K562 (cell line): ENCODE measurements at regions not wholly inside any gene's neighbourhood (a gene's known extent, or its start where the extent isn't known, plus 50 kb on each side); places are given as distances from the start of the nearest gene placed in this dataset.

Source experiments
- ATF7 ChIP-seq: fragments of 450-650 bp; IDR thresholded peaks from 2 replicates; pipeline ENCODE4 v1.7.1; 2014; ENCODE audit warnings: mild to moderate bottlenecking, moderate library complexity
- ETV6 ChIP-seq, 3 experiments: fragments of 150-350 bp in 1 of 3; sonication (generic) in 1 of 3; formaldehyde crosslinking in 1 of 3; IDR thresholded peaks; 2 replicates each; pipeline versions ENCODE4 v1.6.1 to v1.8.0; 2014 to 2022; ENCODE audit warnings: borderline replicate concordance in 2 of 3, low read depth in 2 of 3, antibody characterized with exemption in 1 of 3, low read length in 1 of 3, mild to moderate bottlenecking in 1 of 3, missing genetic modification reagents in 1 of 3
- FOXK2 ChIP-seq, 2 experiments: fragments of 450-650 bp; IDR thresholded peaks in 1 of 2; conservative IDR thresholded peaks in 1 of 2; 2 replicates each; pipeline ENCODE4 v1.6.1; 2016; ENCODE audit warnings: low read depth in 2 of 2, mild to moderate bottlenecking in 1 of 2
- FOXM1 ChIP-seq, 2 experiments: fragments of 450-650 bp in 1 of 2; sonication (generic) in 1 of 2; formaldehyde crosslinking in 1 of 2; IDR thresholded peaks; 2 replicates each; pipeline versions ENCODE4 v1.6.1 to v1.9.0; 2017 to 2022; ENCODE audit warnings: low read depth in 2 of 2, mild to moderate bottlenecking in 2 of 2, missing genetic modification reagents in 1 of 2, moderate library complexity in 1 of 2
- IFI16 ChIP-seq: fragments of 250-450 bp; sonication (Bioruptor Pico); IDR thresholded peaks from 2 replicates; pipeline ENCODE4 v2.1.2; 2022; ENCODE audit warnings: mild to moderate bottlenecking, inconsistent platforms
- KLF10 ChIP-seq: fragments of 250-450 bp; sonication (Bioruptor Pico); IDR thresholded peaks from 2 replicates; pipeline ENCODE4 v1.6.1; 2021; ENCODE audit warnings: matching md5 sums
- NFXL1 ChIP-seq: fragments of 450-650 bp; formaldehyde crosslinking; IDR thresholded peaks from 2 replicates; pipeline ENCODE4 v1.4.0; 2021; ENCODE audit warnings: mild to moderate bottlenecking
- SIX5 ChIP-seq, 2 experiments: IDR thresholded peaks; 2 replicates each; pipeline ENCODE4 v1.6.1; 2011; ENCODE audit warnings: low read length in 2 of 2, borderline replicate concordance in 1 of 2, low read depth in 1 of 2, mild to moderate bottlenecking in 1 of 2, moderate library complexity in 1 of 2; ENCODE audit not compliant: insufficient read depth in 1 of 2
- SPI1 ChIP-seq: IDR thresholded peaks from 2 replicates; pipeline ENCODE4 v1.6.1; 2011; ENCODE audit warnings: low read depth, low read length, control low read depth, borderline replicate concordance
- SREBF1 ChIP-seq: fragments of 150-350 bp; IDR thresholded peaks from 2 replicates; pipeline ENCODE4 v1.6.1; 2014; ENCODE audit warnings: antibody characterized with exemption, low read depth, low read length, borderline replicate concordance
- ZFP30 ChIP-seq: fragments of 250-450 bp; sonication (Bioruptor Pico); IDR thresholded peaks from 2 replicates; pipeline ENCODE4 v1.8.0; 2022; ENCODE audit warnings: moderate library complexity, mild to moderate bottlenecking, inconsistent platforms, borderline replicate concordance
- ZNF232 ChIP-seq: sonication (generic); formaldehyde crosslinking; IDR thresholded peaks from 2 replicates; pipeline ENCODE4 v1.8.0; 2022; ENCODE audit warnings: mild to moderate bottlenecking, missing genetic modification reagents
- TF ChIP-seq, protein P1 (sequence below): fragments of 250-450 bp; sonication (Bioruptor Pico); IDR thresholded peaks from 2 replicates; pipeline ENCODE4 v1.5.0; 2021; ENCODE audit warnings: mild to moderate bottlenecking, moderate library complexity
- TF ChIP-seq, protein P2 (sequence below): fragments of 450-650 bp; IDR thresholded peaks from 2 replicates; pipeline ENCODE4 v1.6.1; 2016; ENCODE audit warnings: borderline replicate concordance
- TF ChIP-seq, protein P3 (sequence below): fragments of 250-450 bp; sonication (Bioruptor Pico); IDR thresholded peaks from 2 replicates; pipeline ENCODE4 v1.8.0; 2021; ENCODE audit warnings: moderate library complexity, mild to moderate bottlenecking, inconsistent platforms

DNA sequence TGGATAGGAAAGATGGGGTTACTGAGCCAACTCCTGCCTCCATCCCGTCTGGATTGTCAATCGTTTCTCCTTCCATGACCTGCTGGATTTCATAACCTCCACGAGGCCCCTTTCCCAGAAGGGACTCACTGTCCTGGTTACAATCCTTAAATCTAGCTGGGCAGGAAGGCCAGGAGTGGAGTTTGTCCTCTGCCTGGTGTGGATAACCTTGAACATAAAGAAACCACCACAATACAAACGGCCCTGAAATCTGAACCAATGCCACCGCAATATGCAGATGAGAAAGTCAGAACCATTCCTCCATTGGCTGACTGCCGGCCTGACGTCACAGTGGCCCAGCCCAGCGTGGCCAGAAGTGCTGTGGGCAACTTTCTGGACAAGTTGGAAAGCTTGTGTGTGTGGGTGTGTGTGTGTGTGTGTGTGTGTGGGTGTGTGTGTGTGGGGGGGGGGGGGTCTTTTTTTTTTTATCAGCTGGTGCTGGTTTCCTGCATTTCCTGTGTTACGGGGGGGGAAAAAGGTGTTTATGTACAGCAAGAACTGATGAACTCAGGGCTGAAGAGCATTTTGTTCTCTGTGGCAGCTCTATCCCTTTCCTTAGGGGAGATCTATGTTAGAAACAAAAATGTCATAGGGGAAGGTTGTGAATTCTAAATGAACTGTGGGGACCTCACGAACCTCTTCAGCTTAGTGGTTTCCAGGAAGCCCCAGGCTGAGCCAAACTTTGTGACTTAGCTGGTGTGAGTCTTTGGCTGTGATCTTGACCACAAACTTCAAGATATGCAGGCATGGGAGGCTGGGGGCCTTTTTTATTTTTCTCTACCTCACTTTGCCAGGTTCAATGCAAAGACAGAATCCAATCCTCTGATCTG, 81.6 kb upstream of the MED13L start (continued):
- TF ChIP-seq, protein P1, sequence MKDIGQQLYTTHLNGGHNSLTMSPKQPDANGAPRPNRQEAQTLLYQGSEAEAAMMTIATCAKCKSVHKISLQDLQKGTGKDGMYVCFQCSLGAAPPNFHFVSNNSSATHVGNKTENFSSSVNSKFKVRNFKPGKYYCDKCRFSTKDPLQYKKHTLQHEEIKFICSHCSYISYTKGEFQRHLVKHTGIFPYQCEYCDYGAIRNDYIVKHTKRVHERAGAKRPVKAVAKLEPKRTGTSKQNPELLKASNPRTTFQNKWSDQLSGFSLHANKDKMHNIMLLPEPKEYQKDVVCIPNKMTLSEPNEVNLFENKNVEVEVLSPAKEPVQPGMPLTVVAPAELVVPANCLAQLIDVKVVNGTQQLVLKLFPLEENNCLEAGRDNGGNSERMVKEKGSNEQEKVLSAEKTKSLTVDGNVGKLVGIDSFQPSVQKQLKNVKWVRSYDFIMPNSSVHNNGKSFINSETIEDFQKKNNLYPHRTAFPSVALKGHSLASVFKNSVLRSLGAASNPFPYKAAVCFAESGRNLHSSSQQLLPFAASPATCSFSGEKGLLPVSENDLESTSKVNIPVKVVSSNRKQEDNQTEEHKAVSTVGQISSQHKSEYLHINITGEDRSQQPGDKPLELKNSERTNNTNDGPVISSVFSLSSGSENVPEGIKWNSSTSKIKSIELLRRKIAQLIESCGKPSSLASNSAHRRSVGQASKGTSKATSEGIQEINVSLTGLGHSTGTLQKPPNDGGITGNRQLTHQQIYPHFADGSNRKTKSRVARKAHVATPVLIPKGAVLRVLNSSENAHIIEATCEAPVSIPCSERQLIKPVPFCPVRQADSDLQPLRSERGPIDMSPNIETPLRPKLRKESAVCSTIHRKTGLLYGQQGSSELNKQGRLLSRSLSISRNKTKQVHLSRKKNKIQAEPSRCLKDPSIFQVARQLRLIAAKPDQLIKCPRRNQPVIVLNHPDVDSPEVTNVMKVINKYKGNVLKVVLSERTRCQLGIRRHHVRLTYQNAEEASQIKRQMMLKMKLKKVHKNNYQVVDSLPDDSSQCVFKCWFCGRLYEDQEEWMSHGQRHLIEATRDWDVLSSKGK (CRISPR knock-in tag) = no peak
- TF ChIP-seq ATF7 = peak; percentile 82
- no peak for TF ChIP-seq ZNF232 (CRISPR knock-in tag)
- 0 out of 4 replicates have a peak, but pooled peaks of 1 of the 2 experiments have one; percentile 29 for TF ChIP-seq ETV6 (IDR thresholded peaks at IDR 0.05; ENCODE audit: borderline replicate concordance in 1 of 2, low read depth in 2 of 2, low read length in 1 of 2)
- TF ChIP-seq ETV6 (CRISPR knock-in tag; IDR thresholded peaks at IDR 0.05; ENCODE audit: borderline replicate concordance) = no peak
- TF ChIP-seq, protein P2, sequence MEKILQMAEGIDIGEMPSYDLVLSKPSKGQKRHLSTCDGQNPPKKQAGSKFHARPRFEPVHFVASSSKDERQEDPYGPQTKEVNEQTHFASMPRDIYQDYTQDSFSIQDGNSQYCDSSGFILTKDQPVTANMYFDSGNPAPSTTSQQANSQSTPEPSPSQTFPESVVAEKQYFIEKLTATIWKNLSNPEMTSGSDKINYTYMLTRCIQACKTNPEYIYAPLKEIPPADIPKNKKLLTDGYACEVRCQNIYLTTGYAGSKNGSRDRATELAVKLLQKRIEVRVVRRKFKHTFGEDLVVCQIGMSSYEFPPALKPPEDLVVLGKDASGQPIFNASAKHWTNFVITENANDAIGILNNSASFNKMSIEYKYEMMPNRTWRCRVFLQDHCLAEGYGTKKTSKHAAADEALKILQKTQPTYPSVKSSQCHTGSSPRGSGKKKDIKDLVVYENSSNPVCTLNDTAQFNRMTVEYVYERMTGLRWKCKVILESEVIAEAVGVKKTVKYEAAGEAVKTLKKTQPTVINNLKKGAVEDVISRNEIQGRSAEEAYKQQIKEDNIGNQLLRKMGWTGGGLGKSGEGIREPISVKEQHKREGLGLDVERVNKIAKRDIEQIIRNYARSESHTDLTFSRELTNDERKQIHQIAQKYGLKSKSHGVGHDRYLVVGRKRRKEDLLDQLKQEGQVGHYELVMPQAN = no peak
- TF ChIP-seq FOXK2 (conservative IDR thresholded peaks at IDR 0.05 in 1 of 2, IDR thresholded peaks at IDR 0.05 in 1 of 2; ENCODE audit: low read depth in 2 of 2) = peak in 1 of 2 experiments; percentile 69
- TF ChIP-seq KLF10 (CRISPR knock-in tag) = no peak
- TF ChIP-seq, protein P3, sequence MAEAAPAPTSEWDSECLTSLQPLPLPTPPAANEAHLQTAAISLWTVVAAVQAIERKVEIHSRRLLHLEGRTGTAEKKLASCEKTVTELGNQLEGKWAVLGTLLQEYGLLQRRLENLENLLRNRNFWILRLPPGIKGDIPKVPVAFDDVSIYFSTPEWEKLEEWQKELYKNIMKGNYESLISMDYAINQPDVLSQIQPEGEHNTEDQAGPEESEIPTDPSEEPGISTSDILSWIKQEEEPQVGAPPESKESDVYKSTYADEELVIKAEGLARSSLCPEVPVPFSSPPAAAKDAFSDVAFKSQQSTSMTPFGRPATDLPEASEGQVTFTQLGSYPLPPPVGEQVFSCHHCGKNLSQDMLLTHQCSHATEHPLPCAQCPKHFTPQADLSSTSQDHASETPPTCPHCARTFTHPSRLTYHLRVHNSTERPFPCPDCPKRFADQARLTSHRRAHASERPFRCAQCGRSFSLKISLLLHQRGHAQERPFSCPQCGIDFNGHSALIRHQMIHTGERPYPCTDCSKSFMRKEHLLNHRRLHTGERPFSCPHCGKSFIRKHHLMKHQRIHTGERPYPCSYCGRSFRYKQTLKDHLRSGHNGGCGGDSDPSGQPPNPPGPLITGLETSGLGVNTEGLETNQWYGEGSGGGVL (CRISPR knock-in tag) = no peak
- no peak for TF ChIP-seq NFXL1 (CRISPR knock-in tag)
- TF ChIP-seq ZFP30 = no peak
- TF ChIP-seq FOXM1 (IDR thresholded peaks at IDR 0.05; ENCODE audit: low read depth) = peak; percentile 34; the same call in 1 of the 2 replicates
- TF ChIP-seq FOXM1 (CRISPR knock-in tag; IDR thresholded peaks at IDR 0.05; ENCODE audit: low read depth) = no peak
- TF ChIP-seq IFI16 (CRISPR knock-in tag) = no peak
- TF ChIP-seq SPI1 = no peak
- TF ChIP-seq SIX5 (IDR thresholded peaks at IDR 0.05; ENCODE audit: borderline replicate concordance in 1 of 2, insufficient read depth in 1 of 2, low read depth in 1 of 2, low read length in 2 of 2) = no peak
- TF ChIP-seq SREBF1 = no peak
